GM19463 (cell line): ENCODE measurements at regions not wholly inside any gene's neighbourhood (a gene's known extent, or its start where the extent isn't known, plus 50 kb on each side); places are given as distances from the start of the nearest gene placed in this dataset.

Source experiments
- ATAC-seq: cut with Tn5 transposase; IDR thresholded peaks from one replicate; pipeline ENCODE4 v1.9.1; 2021; ENCODE audit warnings: mild to moderate bottlenecking, moderate library complexity; ENCODE audit not compliant: unreplicated experiment

GRCh38 chr3:8189051-8189450 is 312.6 kb upstream of the LMCD1 start:
- no peak for ATAC-seq

GRCh38 chr3:8191406-8191805 is 310.2 kb upstream of the LMCD1 start:
- ATAC-seq = no peak

- no peak for ATAC-seq
Observed at GRCh38 chr3:8197384-8197783, 304.2 kb upstream of the LMCD1 start.

- no peak for ATAC-seq
Observed at GRCh38 chr3:8198605-8199004, 303.0 kb upstream of the LMCD1 start.

GRCh38 chr3:8200996-8201395 is 300.6 kb upstream of the LMCD1 start:
- no peak for ATAC-seq

GRCh38 chr3:8201886-8202285 is 299.7 kb upstream of the LMCD1 start:
- no peak for ATAC-seq

- no peak for ATAC-seq
Observed at GRCh38 chr3:8204331-8204730, 297.3 kb upstream of the LMCD1 start.

GRCh38 chr3:8204853-8205650 is 296.6 kb upstream of the LMCD1 start:
- ATAC-seq = no peak

- no peak for ATAC-seq
Observed at GRCh38 chr3:8205881-8206280, 295.7 kb upstream of the LMCD1 start.

GRCh38 chr3:8206971-8207617 is 294.5 kb upstream of the LMCD1 start:
- no peak for ATAC-seq

- ATAC-seq = no peak
Observed at GRCh38 chr3:8210882-8211341, 290.7 kb upstream of the LMCD1 start.

GRCh38 chr3:8212794-8213193 is 288.8 kb upstream of the LMCD1 start:
- no peak for ATAC-seq

GRCh38 chr3:8213286-8213685 is 288.3 kb upstream of the LMCD1 start:
- no peak for ATAC-seq

- ATAC-seq = no peak
Observed at GRCh38 chr3:8215821-8216220, 285.8 kb upstream of the LMCD1 start.

- ATAC-seq = no peak
Observed at GRCh38 chr3:8218353-8218940, 283.2 kb upstream of the LMCD1 start.

- no peak for ATAC-seq
Observed at GRCh38 chr3:8220291-8220690, 281.3 kb upstream of the LMCD1 start.

- ATAC-seq = no peak
Observed at GRCh38 chr3:8223766-8224165, 277.9 kb upstream of the LMCD1 start.

- no peak for ATAC-seq
Observed at GRCh38 chr3:8224941-8225340, 276.7 kb upstream of the LMCD1 start.

- ATAC-seq = no peak
Observed at GRCh38 chr3:8233938-8234337, 267.7 kb upstream of the LMCD1 start.

- ATAC-seq = no peak
Observed at GRCh38 chr3:8236264-8236663, 265.4 kb upstream of the LMCD1 start.

- ATAC-seq = no peak
Observed at GRCh38 chr3:8237893-8238292, 263.7 kb upstream of the LMCD1 start.

GRCh38 chr3:8238432-8238831 is 263.2 kb upstream of the LMCD1 start:
- no peak for ATAC-seq
